A549 (cell line): ENCODE measurements at regions not wholly inside any gene's neighbourhood (a gene's known extent, or its start where the extent isn't known, plus 50 kb on each side); places are given as distances from the start of the nearest gene placed in this dataset.

Source experiments
- ATAC-seq, 2 experiments: fragments of 200-7000 bp in 1 of 2; fragments of >200 bp in 1 of 2; cut with Nextera tagmentation in 1 of 2; cut with Tn5 transposase in 1 of 2; 3 replicates each; pipeline versions ENCODE4 v1.8.0 to v1.9.1; 2018 to 2020; ENCODE audit warnings: mild to moderate bottlenecking in 1 of 2, moderate library complexity in 1 of 2
- CTCF ChIA-PET: fragments of 300-600 bp; sonication (Branson Sonifier 250); formaldehyde crosslinking; extraction: SDS; loops from one replicate; lab custom pipeline; 2021; ENCODE audit warnings: antibody characterized with exemption, inconsistent platforms; lab: Yijun Ruan, JAX
- POLR2A ChIA-PET: fragments of 350-600 bp; formaldehyde crosslinking; extraction: SDS; loops from one replicate; lab custom pipeline; 2021; ENCODE audit warnings: antibody characterized with exemption, inconsistent platforms; lab: Yijun Ruan, JAX
- DNase-seq, 2 experiments: peaks; one replicate each; pipeline versions ENCODE4 v3.0.0 to v3.0.0-alpha.2; 2011 to 2016; ENCODE audit warnings: low read depth in 1 of 2, low spot score in 1 of 2
- FAIRE-seq: peaks from 2 replicates; lab custom pipeline; 2011; peaks lifted over from hg19 to GRCh38; lab: Jason Lieb, UNC
- H3K27ac ChIP-seq, 2 experiments: fragments of >200 bp; sonication (Bioruptor Twin); formaldehyde crosslinking; 3 replicates each; pipeline ENCODE4 v1.5.1; 2016 to 2017
- H3K4me1 ChIP-seq: fragments of >200 bp; sonication (Bioruptor Twin); formaldehyde crosslinking; 3 replicates; pipeline ENCODE4 v1.6.1; 2016
- H3K4me2 ChIP-seq: fragments of >200 bp; sonication (Bioruptor Twin); formaldehyde crosslinking; 3 replicates; pipeline ENCODE4 v1.6.1; 2016
- H3K4me3 ChIP-seq: fragments of >200 bp; sonication (Bioruptor Twin); formaldehyde crosslinking; 3 replicates; pipeline ENCODE4 v1.5.1; 2016
- H3K9me3 ChIP-seq: fragments of >200 bp; sonication (Bioruptor Twin); formaldehyde crosslinking; 3 replicates; pipeline ENCODE4 v1.6.1; 2016
- EHF ChIP-seq: fragments of 250-450 bp; sonication (Bioruptor Pico); IDR thresholded peaks from 2 replicates; pipeline ENCODE4 v1.5.0; 2020; ENCODE audit warnings: mild to moderate bottlenecking
- EP300 ChIP-seq, 2 experiments: fragments of >200 bp; sonication (Bioruptor Twin); formaldehyde crosslinking; IDR thresholded peaks; 2 replicates in 1 of 2; 3 replicates in 1 of 2; pipeline ENCODE4 v1.6.1; 2016 to 2017
- FOSL2 ChIP-seq, 2 experiments: fragments of 450-650 bp in 1 of 2; fragments of >200 bp in 1 of 2; sonication (Bioruptor Twin) in 1 of 2; formaldehyde crosslinking; IDR thresholded peaks; 2 replicates each; pipeline versions ENCODE4 v1.5.0 to v1.6.1; 2016 to 2020; ENCODE audit warnings: mild to moderate bottlenecking in 1 of 2, moderate library complexity in 1 of 2
- FOXS1 ChIP-seq: fragments of 250-450 bp; sonication (Bioruptor Pico); IDR thresholded peaks from 2 replicates; pipeline ENCODE4 v1.5.0; 2020; ENCODE audit warnings: mild to moderate bottlenecking, moderate library complexity
- JUN ChIP-seq, 2 experiments: fragments of >200 bp; sonication (Bioruptor Twin); formaldehyde crosslinking; IDR thresholded peaks; 2 replicates in 1 of 2; 3 replicates in 1 of 2; pipeline ENCODE4 v1.6.1; 2016 to 2017
- JUNB ChIP-seq: fragments of >200 bp; sonication (Bioruptor Twin); formaldehyde crosslinking; IDR thresholded peaks from 2 replicates; pipeline ENCODE4 v1.6.1; 2016
- MAZ ChIP-seq: fragments of 150-350 bp; IDR thresholded peaks from 2 replicates; pipeline ENCODE4 v1.6.1; 2014; ENCODE audit warnings: antibody characterized with exemption, low read depth, low read length, borderline replicate concordance
- POLR2A ChIP-seq: IDR thresholded peaks from 2 replicates; pipeline ENCODE4 v1.6.1; 2012; ENCODE audit warnings: mild to moderate bottlenecking, low read length
- RAD21 ChIP-seq, 2 experiments: fragments of >200 bp in 1 of 2; sonication (Bioruptor Twin) in 1 of 2; formaldehyde crosslinking in 1 of 2; IDR thresholded peaks in 1 of 2; conservative IDR thresholded peaks in 1 of 2; 2 replicates in 1 of 2; 3 replicates in 1 of 2; pipeline ENCODE4 v1.6.1; 2012 to 2018; ENCODE audit warnings: inconsistent platforms in 1 of 2
- RCOR1 ChIP-seq: fragments of 150-350 bp; IDR thresholded peaks from 2 replicates; pipeline ENCODE4 v1.6.1; 2014; ENCODE audit warnings: antibody characterized with exemption, low read length, low read depth
- REST ChIP-seq: fragments of 200-600 bp; sonication (generic); IDR thresholded peaks from 2 replicates; pipeline ENCODE4 v1.6.1; 2016; ENCODE audit warnings: antibody characterized with exemption, mild to moderate bottlenecking, moderate library complexity
- RNF2 ChIP-seq: fragments of 200-600 bp; sonication (generic); IDR thresholded peaks from 2 replicates; pipeline ENCODE4 v1.6.1; 2016; ENCODE audit warnings: low read depth, mild to moderate bottlenecking, antibody characterized with exemption, moderate library complexity, borderline replicate concordance
- SMC3 ChIP-seq: fragments of >200 bp; sonication (Bioruptor Twin); formaldehyde crosslinking; IDR thresholded peaks from 3 replicates; pipeline ENCODE4 v1.6.1; 2018; ENCODE audit warnings: inconsistent platforms
- TFCP2L1 ChIP-seq: fragments of 250-450 bp; sonication (Bioruptor Pico); IDR thresholded peaks from 2 replicates; pipeline ENCODE4 v1.5.0; 2021; ENCODE audit warnings: mild to moderate bottlenecking
- ZSCAN20 ChIP-seq: fragments of 250-450 bp; sonication (Bioruptor Pico); IDR thresholded peaks from 2 replicates; pipeline ENCODE4 v1.8.0; 2022; ENCODE audit warnings: mild to moderate bottlenecking, moderate library complexity
- WGBS: methylation state at CpG from one replicate; pipeline ENCODE4 v1.1.6; 2017; ENCODE audit errors: missing lambda C conversion rate; 5-methylcytosine and 5-hydroxymethylcytosine counted together
- TF ChIP-seq, protein P1 (sequence below): fragments of 250-450 bp; sonication (Bioruptor Pico); IDR thresholded peaks from 2 replicates; pipeline ENCODE4 v1.5.0; 2021; ENCODE audit warnings: mild to moderate bottlenecking, moderate library complexity, borderline replicate concordance

- ChIA-PET POLR2A (no interaction called here), CTCF (interaction anchor here (1.5 kb wide), 1 partner anchor 23 kb away, joined by 4 read pairs; no protein-coding TSS in a partner anchor)
- 86% methylated on average over 2 of the region's 2 CpGs for WGBS
- TF ChIP-seq TFCP2L1 (CRISPR knock-in tag) (no peak), POLR2A (no peak), JUNB (no peak), RCOR1 (no peak), EHF (CRISPR knock-in tag) (no peak), FOXS1 (CRISPR knock-in tag) (no peak), RAD21 (conservative IDR thresholded peaks at IDR 0.05 in 1 of 2, IDR thresholded peaks at IDR 0.05 in 1 of 2) (no peak), FOSL2 (IDR thresholded peaks at IDR 0.05) (no peak), FOSL2 (CRISPR knock-in tag; IDR thresholded peaks at IDR 0.05) (no peak), MAZ (no peak)
- H3K4me3 ChIP-seq: no peak overlapping the region
- H3K4me1 ChIP-seq: peaks cover 14% of the 10 kb centered on the region
- no peaks in the 10 kb centered on the region for H3K9me3 ChIP-seq
- H3K4me2 ChIP-seq: no peak overlapping the region
- no peak for ATAC-seq
- DNase-seq: no peak
- FAIRE-seq: no peak
- H3K27ac ChIP-seq: no peak overlapping the region
Observed at GRCh38 chr16:47924950-47925349, 230.8 kb downstream of the ABCC12 start.

- no peaks in the 10 kb centered on the region for H3K9me3 ChIP-seq
- WGBS: 18% methylated on average over 1 of the region's 1 CpG
- no peak overlapping the region for H3K4me3 ChIP-seq
- ChIA-PET POLR2A (no interaction called here), CTCF (no interaction called here)
- no peak for DNase-seq
- TF ChIP-seq FOSL2 (IDR thresholded peaks at IDR 0.05) (no peak), FOSL2 (CRISPR knock-in tag; IDR thresholded peaks at IDR 0.05) (peak; percentile 6; the same call in 1 of the 2 replicates), RNF2 (no peak)
- peaks cover 14% of the 10 kb centered on the region for H3K4me1 ChIP-seq
- no peak overlapping the region for H3K4me2 ChIP-seq
- no peak overlapping the region for H3K27ac ChIP-seq
- FAIRE-seq: no peak
- ATAC-seq: no peak
Observed at GRCh38 chr16:47921535-47921934, 234.3 kb downstream of the ABCC12 start.

DNA sequence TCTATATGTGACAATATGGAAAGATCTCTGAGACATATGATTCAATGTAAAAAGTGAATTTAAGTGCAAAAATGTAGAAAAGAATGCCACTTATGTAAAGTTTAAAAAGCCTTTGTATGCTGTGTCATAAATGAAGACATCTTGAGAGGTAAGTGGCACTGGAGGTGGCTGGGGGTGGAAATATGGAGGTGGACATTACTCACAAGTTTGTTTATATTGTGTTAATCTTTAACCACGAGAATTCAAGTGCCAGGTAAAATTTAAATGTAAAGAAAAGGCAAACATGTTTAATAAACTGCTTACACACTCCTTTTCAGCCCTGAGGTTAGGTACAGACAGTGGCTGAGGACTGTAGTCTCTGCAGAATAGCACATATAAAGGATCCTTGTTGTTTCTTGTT, 235.1 kb downstream of the ABCC12 start:
- ATAC-seq (no peak; a peak in 1 of 6 replicates), FAIRE-seq (peak; percentile 74), DNase-seq (peak; percentile 13 to 20)
- H3K4me3 ChIP-seq: no peak overlapping the region
- POLR2A ChIA-PET: no interaction called here
- H3K9me3 ChIP-seq: no peaks in the 10 kb centered on the region
- 0% methylated on average over 1 of the region's 1 CpG for WGBS
- H3K4me2 ChIP-seq: peak overlapping the region; percentile 42
- CTCF ChIA-PET: no interaction called here
- TF ChIP-seq EP300 (IDR thresholded peaks at IDR 0.05) (no peak), ZSCAN20 (CRISPR knock-in tag) (no peak), SMC3 (no peak), JUN (IDR thresholded peaks at IDR 0.05) (no peak), JUNB (no peak), REST (no peak), FOXS1 (CRISPR knock-in tag) (no peak)
- TF ChIP-seq, protein P1, sequence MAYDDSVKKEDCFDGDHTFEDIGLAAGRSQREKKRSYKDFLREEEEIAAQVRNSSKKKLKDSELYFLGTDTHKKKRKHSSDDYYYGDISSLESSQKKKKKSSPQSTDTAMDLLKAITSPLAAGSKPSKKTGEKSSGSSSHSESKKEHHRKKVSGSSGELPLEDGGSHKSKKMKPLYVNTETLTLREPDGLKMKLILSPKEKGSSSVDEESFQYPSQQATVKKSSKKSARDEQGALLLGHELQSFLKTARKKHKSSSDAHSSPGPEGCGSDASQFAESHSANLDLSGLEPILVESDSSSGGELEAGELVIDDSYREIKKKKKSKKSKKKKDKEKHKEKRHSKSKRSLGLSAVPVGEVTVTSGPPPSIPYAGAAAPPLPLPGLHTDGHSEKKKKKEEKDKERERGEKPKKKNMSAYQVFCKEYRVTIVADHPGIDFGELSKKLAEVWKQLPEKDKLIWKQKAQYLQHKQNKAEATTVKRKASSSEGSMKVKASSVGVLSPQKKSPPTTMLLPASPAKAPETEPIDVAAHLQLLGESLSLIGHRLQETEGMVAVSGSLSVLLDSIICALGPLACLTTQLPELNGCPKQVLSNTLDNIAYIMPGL (CRISPR knock-in tag): no peak
- TF ChIP-seq, all 56 proteins: peak for 0
- H3K27ac ChIP-seq: no peak overlapping the region
- peaks cover 14% of the 10 kb centered on the region for H3K4me1 ChIP-seq
